ENCODE measurements at regions not wholly inside any gene's neighbourhood (a gene's known extent, or its start where the extent isn't known, plus 50 kb on each side); places are given as distances from the start of the nearest gene placed in this dataset.

GRCh38 chr21:28539623-28539988 is 453.1 kb downstream of the LTN1 start:
- no peak for TF ChIP-seq RAD21 (IDR thresholded peaks at IDR 0.05; ENCODE audit: low read depth)
- TF ChIP-seq REST (IDR thresholded peaks at IDR 0.05; ENCODE audit: low read depth) = no peak
- TF ChIP-seq EP300 (IDR thresholded peaks at IDR 0.05; ENCODE audit: borderline replicate concordance) = no peak

- no peak for TF ChIP-seq REST (IDR thresholded peaks at IDR 0.05; ENCODE audit: low read depth)
- TF ChIP-seq TCF12 (IDR thresholded peaks at IDR 0.05; ENCODE audit: low read depth) = no peak
- no peak for TF ChIP-seq YY1 (IDR thresholded peaks at IDR 0.05; ENCODE audit: low read depth)
- TF ChIP-seq EP300 (IDR thresholded peaks at IDR 0.05; ENCODE audit: borderline replicate concordance) = no peak
- no peak for TF ChIP-seq ZBTB7A (IDR thresholded peaks at IDR 0.05; ENCODE audit: low read depth)
- TF ChIP-seq USF1 (IDR thresholded peaks at IDR 0.05) = no peak
- no peak for TF ChIP-seq EGR1 (IDR thresholded peaks at IDR 0.05)
- no peak for TF ChIP-seq RAD21 (IDR thresholded peaks at IDR 0.05; ENCODE audit: low read depth)
- no peak for TF ChIP-seq NFIC (IDR thresholded peaks at IDR 0.05)
- no peak for TF ChIP-seq MAX (IDR thresholded peaks at IDR 0.05)
- TF ChIP-seq CREB1 (IDR thresholded peaks at IDR 0.05; ENCODE audit: low read depth) = no peak
Measured at GRCh38 chr21:28538987-28539622, 453.6 kb downstream of the LTN1 start.

- TF ChIP-seq FOXM1 (IDR thresholded peaks at IDR 0.05; ENCODE audit: borderline replicate concordance, low read depth) (no peak), YY1 (IDR thresholded peaks at IDR 0.05; ENCODE audit: low read depth) (no peak), REST (IDR thresholded peaks at IDR 0.05; ENCODE audit: low read depth) (no peak), EP300 (IDR thresholded peaks at IDR 0.05; ENCODE audit: borderline replicate concordance) (no peak)
Measured at GRCh38 chr21:28537371-28538079, 455.2 kb downstream of the LTN1 start.

- TF ChIP-seq CREB1 (IDR thresholded peaks at IDR 0.05; ENCODE audit: low read depth) (no peak), EP300 (IDR thresholded peaks at IDR 0.05; ENCODE audit: borderline replicate concordance) (no peak), RAD21 (IDR thresholded peaks at IDR 0.05; ENCODE audit: low read depth) (no peak), REST (IDR thresholded peaks at IDR 0.05; ENCODE audit: low read depth) (no peak), EGR1 (IDR thresholded peaks at IDR 0.05) (no peak), TEAD4 (IDR thresholded peaks at IDR 0.05) (no peak), YY1 (IDR thresholded peaks at IDR 0.05; ENCODE audit: low read depth) (no peak), MAX (IDR thresholded peaks at IDR 0.05) (no peak), NFIC (IDR thresholded peaks at IDR 0.05) (no peak), TAF1 (IDR thresholded peaks at IDR 0.05; ENCODE audit: low read depth) (no peak), USF1 (IDR thresholded peaks at IDR 0.05) (no peak), CEBPB (IDR thresholded peaks at IDR 0.05) (no peak), TCF12 (IDR thresholded peaks at IDR 0.05; ENCODE audit: low read depth) (no peak), FOXM1 (IDR thresholded peaks at IDR 0.05; ENCODE audit: borderline replicate concordance, low read depth) (no peak), ZBTB7A (IDR thresholded peaks at IDR 0.05; ENCODE audit: low read depth) (no peak)
Measured at GRCh38 chr21:28532446-28532845, 460.2 kb downstream of the LTN1 start.

Data from Ishikawa (cell line).